ENCODE measurements at regions not wholly inside any gene's neighbourhood (a gene's known extent, or its start where the extent isn't known, plus 50 kb on each side); places are given as distances from the start of the nearest gene placed in this dataset.

DNA sequence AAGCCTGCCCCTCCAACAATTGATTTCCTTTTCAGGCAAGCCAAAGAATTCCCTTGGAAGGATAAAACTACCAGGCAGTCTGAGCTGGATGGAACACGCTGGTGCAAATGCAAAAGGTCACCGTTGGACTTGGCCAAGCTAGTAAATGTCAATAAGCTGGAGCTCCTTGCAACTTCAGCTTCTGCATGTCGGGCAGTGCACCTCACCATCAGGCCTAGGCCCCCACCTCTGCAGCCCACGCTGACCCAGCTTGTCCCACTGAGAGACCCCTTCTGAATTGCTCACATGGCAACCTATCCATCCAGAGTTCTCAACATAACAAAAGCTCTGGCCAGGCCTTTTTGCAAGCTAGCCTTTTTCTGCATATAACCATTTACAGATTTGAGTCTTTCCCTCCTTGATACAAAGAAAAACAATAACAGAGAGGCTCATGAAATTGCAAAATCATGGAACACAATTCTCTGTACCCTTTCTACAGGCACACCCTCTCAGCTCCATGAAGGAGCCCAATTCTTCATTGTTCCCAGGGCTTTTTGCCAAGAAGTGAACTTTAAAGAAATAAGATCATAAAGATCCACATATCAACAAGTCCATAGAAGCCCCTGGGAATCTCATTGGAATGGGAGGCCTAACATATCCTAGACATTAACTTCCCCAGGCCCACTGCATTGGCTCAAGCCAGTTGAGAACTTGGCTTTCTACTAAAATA lies 123.9 kb upstream of the SLIT3 start:
- TF ChIP-seq, protein P1, sequence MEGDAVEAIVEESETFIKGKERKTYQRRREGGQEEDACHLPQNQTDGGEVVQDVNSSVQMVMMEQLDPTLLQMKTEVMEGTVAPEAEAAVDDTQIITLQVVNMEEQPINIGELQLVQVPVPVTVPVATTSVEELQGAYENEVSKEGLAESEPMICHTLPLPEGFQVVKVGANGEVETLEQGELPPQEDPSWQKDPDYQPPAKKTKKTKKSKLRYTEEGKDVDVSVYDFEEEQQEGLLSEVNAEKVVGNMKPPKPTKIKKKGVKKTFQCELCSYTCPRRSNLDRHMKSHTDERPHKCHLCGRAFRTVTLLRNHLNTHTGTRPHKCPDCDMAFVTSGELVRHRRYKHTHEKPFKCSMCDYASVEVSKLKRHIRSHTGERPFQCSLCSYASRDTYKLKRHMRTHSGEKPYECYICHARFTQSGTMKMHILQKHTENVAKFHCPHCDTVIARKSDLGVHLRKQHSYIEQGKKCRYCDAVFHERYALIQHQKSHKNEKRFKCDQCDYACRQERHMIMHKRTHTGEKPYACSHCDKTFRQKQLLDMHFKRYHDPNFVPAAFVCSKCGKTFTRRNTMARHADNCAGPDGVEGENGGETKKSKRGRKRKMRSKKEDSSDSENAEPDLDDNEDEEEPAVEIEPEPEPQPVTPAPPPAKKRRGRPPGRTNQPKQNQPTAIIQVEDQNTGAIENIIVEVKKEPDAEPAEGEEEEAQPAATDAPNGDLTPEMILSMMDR (IDR thresholded peaks at IDR 0.05), result no peak
- TF ChIP-seq POLR2AphosphoS5 (IDR thresholded peaks at IDR 0.05), result no peak
- no peak for TF ChIP-seq POLR2A (IDR thresholded peaks at IDR 0.05)
- TF ChIP-seq EP300 (IDR thresholded peaks at IDR 0.05), result no peak

Measured in stomach (tissue), 4 donors.